Ovary (tissue), 3 donors: ENCODE measurements at regions not wholly inside any gene's neighbourhood (a gene's known extent, or its start where the extent isn't known, plus 50 kb on each side); places are given as distances from the start of the nearest gene placed in this dataset.

ENCODE experiments used
- CTCF ChIP-seq, 3 donors: fragments of 450-650 bp in 2 of 3; fragments of 200-600 bp in 1 of 3; IDR thresholded peaks; one replicate each; pipeline versions ENCODE4 v1.5.1 to v1.8.0; 2016 to 2022; ENCODE audit warnings: antibody characterized with exemption in 3 of 3, mild to moderate bottlenecking in 1 of 3
- EP300 ChIP-seq: sonication (generic); formaldehyde crosslinking; IDR thresholded peaks from one replicate; pipeline ENCODE4 v1.6.1; 2017; ENCODE audit warnings: antibody characterized with exemption
- POLR2A ChIP-seq: fragments of 450-650 bp; IDR thresholded peaks from one replicate; pipeline ENCODE4 v1.6.1; 2017; ENCODE audit warnings: antibody characterized with exemption, mild to moderate bottlenecking, moderate library complexity
- donor health status: DM: no; HTN: no; CAD: no.

GRCh38 chr2:133906926-133907325 lies 338.7 kb upstream of the NCKAP5 start:
- no peak for TF ChIP-seq CTCF (IDR thresholded peaks at IDR 0.05)
- no peak for TF ChIP-seq EP300
- TF ChIP-seq POLR2A, result no peak
